C4-2B (cell line): ENCODE measurements at regions not wholly inside any gene's neighbourhood (a gene's known extent, or its start where the extent isn't known, plus 50 kb on each side); places are given as distances from the start of the nearest gene placed in this dataset.

ENCODE experiments used
- CTCF ChIP-seq: fragments of 450-650 bp; conservative IDR thresholded peaks from 2 replicates; pipeline ENCODE4 v1.5.1; 2017; ENCODE audit warnings: mild to moderate bottlenecking
- ZFX ChIP-seq: fragments of 450-650 bp; IDR thresholded peaks from 2 replicates; pipeline ENCODE4 v1.6.1; 2017

- TF ChIP-seq CTCF (no peak), ZFX (no peak)
Measured at GRCh38 chrX:7228226-7228625, 80.3 kb upstream of the PUDP start.
